Gastroesophageal sphincter (tissue), 4 donors: ENCODE measurements at regions not wholly inside any gene's neighbourhood (a gene's known extent, or its start where the extent isn't known, plus 50 kb on each side); places are given as distances from the start of the nearest gene placed in this dataset.

Experiments
- ATAC-seq: fragments of 150-250 bp; one replicate; pipeline ENCODE4 v1.9.1; 2016; ENCODE audit warnings: mild to moderate bottlenecking, moderate library complexity
- H3K27ac ChIP-seq, 4 donors: fragments of 200-600 bp; sonication (generic) in 3 of 4; 1 replicate in 3 of 4; 2 replicates in 1 of 4; pipeline ENCODE4 v1.5.1; 2016 to 2019
- H3K27me3 ChIP-seq: fragments of 200-600 bp; sonication (generic); one replicate; pipeline ENCODE4 v1.5.1; 2019
- H3K36me3 ChIP-seq, 2 donors: fragments of 200-600 bp; sonication (generic); one replicate each; pipeline ENCODE4 v1.5.1; 2019; ENCODE audit warnings: control low read depth in 1 of 2
- H3K4me1 ChIP-seq, 3 donors: fragments of 200-600 bp; sonication (generic); 1 replicate in 2 of 3; 2 replicates in 1 of 3; pipeline ENCODE4 v1.5.1; 2016 to 2019; ENCODE audit warnings: control low read depth in 2 of 3
- H3K4me3 ChIP-seq, 2 donors: fragments of 200-600 bp; sonication (generic); one replicate each; pipeline ENCODE4 v1.5.1; 2019; ENCODE audit warnings: mild to moderate bottlenecking in 1 of 2, moderate library complexity in 1 of 2
- H3K9me3 ChIP-seq, 3 donors: fragments of 200-600 bp; sonication (generic); one replicate each; pipeline ENCODE4 v1.5.1; 2017 to 2019; ENCODE audit warnings: control low read depth in 2 of 3
- CTCF ChIP-seq, 4 experiments: fragments of 200-600 bp in 2 of 4; fragments of 450-650 bp in 2 of 4; sonication (generic) in 1 of 4; IDR thresholded peaks; one replicate each; pipeline ENCODE4 v1.5.1; 2017 to 2019; ENCODE audit warnings: antibody characterized with exemption in 4 of 4, mild to moderate bottlenecking in 2 of 4, moderate library complexity in 2 of 4
- EP300 ChIP-seq: sonication (generic); formaldehyde crosslinking; IDR thresholded peaks from one replicate; pipeline ENCODE4 v1.6.1; 2017; ENCODE audit warnings: antibody characterized with exemption, mild to moderate bottlenecking
- POLR2A ChIP-seq, 2 donors: fragments of 450-650 bp; IDR thresholded peaks; one replicate each; pipeline ENCODE4 v1.6.1; 2017; ENCODE audit warnings: antibody characterized with exemption in 2 of 2, mild to moderate bottlenecking in 2 of 2, moderate library complexity in 1 of 2
- POLR2AphosphoS5 ChIP-seq: sonication (generic); formaldehyde crosslinking; IDR thresholded peaks from one replicate; pipeline ENCODE4 v1.6.1; 2017; ENCODE audit warnings: antibody characterized with exemption
- WGBS, 2 donors: methylation state at CpG; one replicate each; pipeline ENCODE4 v1.1.5; 2018; ENCODE audit warnings: low coverage in 1 of 2; 5-methylcytosine and 5-hydroxymethylcytosine counted together

GRCh38 chr4:155071962-155072361 lies 136.5 kb upstream of the NPY2R start:
- no peaks in the 10 kb centered on the region for H3K9me3 ChIP-seq
- TF ChIP-seq EP300 (no peak), POLR2A (IDR thresholded peaks at IDR 0.05) (no peak), CTCF (IDR thresholded peaks at IDR 0.05) (no peak), POLR2AphosphoS5 (no peak)

GRCh38 chr4:155072417-155072816 lies 136.0 kb upstream of the NPY2R start:
- TF ChIP-seq POLR2AphosphoS5, result no peak
- H3K4me1 ChIP-seq, result no peaks in the 10 kb centered on the region

More at GRCh38 chr4:155071962-155072361, 136.5 kb upstream of the NPY2R start:
- 83 to 94% methylated on average over 2 of the region's 2 CpGs for WGBS, 2 donors
- H3K27ac ChIP-seq, result no peak overlapping the region
- H3K4me1 ChIP-seq, result no peaks in the 10 kb centered on the region
- H3K27me3 ChIP-seq, result no peaks in the 10 kb centered on the region
- ATAC-seq, result no peak
- no peak overlapping the region for H3K4me3 ChIP-seq
- H3K36me3 ChIP-seq, result no peaks in the 10 kb centered on the region

GRCh38 chr4:155073852-155074251 lies 134.6 kb upstream of the NPY2R start:
- Histone ChIP-seq H3K4me3 (no peak overlapping the region), H3K27me3 (no peaks in the 10 kb centered on the region), H3K36me3 (no peaks in the 10 kb centered on the region), H3K9me3 (no peaks in the 10 kb centered on the region), H3K27ac (no peak overlapping the region), H3K4me1 (no peaks in the 10 kb centered on the region)
- ATAC-seq, result no peak
- TF ChIP-seq POLR2AphosphoS5 (no peak), EP300 (no peak), POLR2A (IDR thresholded peaks at IDR 0.05) (no peak), CTCF (IDR thresholded peaks at IDR 0.05) (no peak)
- 39 to 51% methylated on average over 3 of the region's 3 CpGs for WGBS, 2 donors

More at GRCh38 chr4:155072417-155072816, 136.0 kb upstream of the NPY2R start:
- Histone ChIP-seq H3K36me3 (no peaks in the 10 kb centered on the region), H3K27me3 (no peaks in the 10 kb centered on the region), H3K4me3 (no peak overlapping the region), H3K27ac (no peak overlapping the region), H3K9me3 (no peaks in the 10 kb centered on the region)
- 82 to 89% methylated on average over 3 to 4 of the region's 4 CpGs for WGBS, 2 donors
- no peak for ATAC-seq

- H3K9me3 ChIP-seq, result no peaks in the 10 kb centered on the region
- no peak overlapping the region for H3K4me3 ChIP-seq
- H3K4me1 ChIP-seq, result no peaks in the 10 kb centered on the region
- ATAC-seq, result no peak
- H3K27ac ChIP-seq, result no peak overlapping the region
- TF ChIP-seq POLR2AphosphoS5 (no peak), POLR2A (IDR thresholded peaks at IDR 0.05) (no peak), EP300 (no peak), CTCF (IDR thresholded peaks at IDR 0.05) (no peak)
- WGBS, 2 donors, result 42 to 73% methylated on average over 3 of the region's 3 CpGs
- H3K27me3 ChIP-seq, result no peaks in the 10 kb centered on the region
- no peaks in the 10 kb centered on the region for H3K36me3 ChIP-seq
These were observed 132.1 kb upstream of the NPY2R start for GRCh38 chr4:155076256-155076785.

- no peak for ATAC-seq
- TF ChIP-seq CTCF (IDR thresholded peaks at IDR 0.05) (no peak), POLR2AphosphoS5 (no peak), EP300 (no peak), POLR2A (IDR thresholded peaks at IDR 0.05) (no peak)
- Histone ChIP-seq H3K27ac (no peak overlapping the region), H3K36me3 (no peaks in the 10 kb centered on the region), H3K9me3 (no peaks in the 10 kb centered on the region), H3K4me3 (no peak overlapping the region), H3K27me3 (no peaks in the 10 kb centered on the region), H3K4me1 (no peaks in the 10 kb centered on the region)
- 95 to 97% methylated on average over 2 of the region's 2 CpGs for WGBS, 2 donors
These were observed 130.8 kb upstream of the NPY2R start for GRCh38 chr4:155077452-155078229.
